HCT116 (cell line): ENCODE measurements at regions not wholly inside any gene's neighbourhood (a gene's known extent, or its start where the extent isn't known, plus 50 kb on each side); places are given as distances from the start of the nearest gene placed in this dataset.

ENCODE experiments used
- ATAC-seq: fragments of 200-7000 bp; cut with Tn5 transposase; 2 replicates; pipeline ENCODE4 v1.9.1; 2020; ENCODE audit warnings: mild to moderate bottlenecking, moderate library complexity
- BruUV-seq: library from RNA; stranded (reverse); fragments of 400-500 nt; replicated peaks from 2 replicates; lab custom pipeline; 2021; lab: Mats Ljungman, UMichigan
- CTCF ChIA-PET: fragments of 300-600 bp; sonication (Branson Sonifier 250); formaldehyde crosslinking; loops from one replicate; lab custom pipeline; 2021; ENCODE audit warnings: antibody characterized with exemption; lab: Charles Lee
- POLR2A ChIA-PET: fragments of 300-600, 350-600 bp; sonication (Branson Sonifier 250); formaldehyde crosslinking; loops from one replicate; lab custom pipeline; 2021; ENCODE audit warnings: antibody characterized with exemption; lab: Charles Lee
- RAD21 ChIA-PET, 2 experiments: fragments of 300-600 bp; sonication (Branson Sonifier 250); formaldehyde crosslinking; loops; one replicate each; lab custom pipeline; 2023; ENCODE audit warnings: low total read pairs in 2 of 2; ENCODE audit not compliant: uncharacterized antibody in 2 of 2, unreplicated experiment in 2 of 2, low non-redundant PET in 1 of 2; lab: Charles Lee
- DNase-seq: peaks from one replicate; pipeline ENCODE4 v3.0.0-alpha.2; 2010; ENCODE audit warnings: low read depth, low spot score
- H2AFZ ChIP-seq: fragments of 200-600 bp; shearing (Covaris generic), sonication (generic); 2 replicates; pipeline ENCODE4 v1.6.1; 2017; ENCODE audit warnings: low read depth, mixed run types, mixed read lengths, antibody characterized with exemption, low read length; ENCODE audit not compliant: poor library complexity, severe bottlenecking
- H3K27ac ChIP-seq: 2 replicates; pipeline ENCODE4 v1.5.1; 2012; ENCODE audit warnings: low read depth, low read length
- H3K27me3 ChIP-seq: fragments of 200-600 bp; sonication (generic); 2 replicates; pipeline ENCODE4 v1.6.1; 2016; ENCODE audit warnings: mixed run types, low read length, mixed read lengths; ENCODE audit not compliant: insufficient read depth
- H3K36me3 ChIP-seq, 2 experiments: fragments of 200-500 bp in 1 of 2; fragments of 200-600 bp in 1 of 2; sonication (Bioruptor generic) in 1 of 2; sonication (generic) in 1 of 2; 2 replicates each; pipeline versions ENCODE4 v1.5.1 to v1.6.1; 2014 to 2016; ENCODE audit warnings: low read length in 2 of 2, inconsistent platforms in 1 of 2, mixed read lengths in 1 of 2, mixed run types in 1 of 2; ENCODE audit not compliant: insufficient read depth in 2 of 2, control insufficient read depth in 1 of 2
- H3K4me1 ChIP-seq, 2 experiments: fragments of 200-600 bp in 1 of 2; sonication (generic) in 1 of 2; 2 replicates each; pipeline versions ENCODE4 v1.5.1 to v1.6.1; 2012 to 2017; ENCODE audit warnings: low read length in 2 of 2, inconsistent platforms in 1 of 2, mild to moderate bottlenecking in 1 of 2, mixed read lengths in 1 of 2, mixed run types in 1 of 2, moderate library complexity in 1 of 2; ENCODE audit not compliant: insufficient read depth in 2 of 2, control insufficient read depth in 1 of 2
- H3K4me2 ChIP-seq: fragments of 200-600 bp; sonication (generic); 2 replicates; pipeline ENCODE4 v1.6.1; 2017; ENCODE audit warnings: mixed run types, low read length, mixed read lengths
- H3K4me3 ChIP-seq, 2 experiments: fragments of 200-600 bp in 1 of 2; sonication (generic) in 1 of 2; replicated peaks in 1 of 2; 2 replicates each; pipeline ENCODE4 v1.5.1; 2011 to 2016; ENCODE audit warnings: low read length in 2 of 2, control low read depth in 1 of 2, low read depth in 1 of 2, mild to moderate bottlenecking in 1 of 2, mixed read lengths in 1 of 2, mixed run types in 1 of 2
- H3K79me2 ChIP-seq: fragments of 200-600 bp; sonication (generic); 2 replicates; pipeline ENCODE4 v1.6.1; 2017; ENCODE audit warnings: mild to moderate bottlenecking, mixed run types, low read length, moderate library complexity, mixed read lengths; ENCODE audit not compliant: insufficient read depth
- H3K9ac ChIP-seq: fragments of 200-600 bp; sonication (generic); 2 replicates; pipeline ENCODE4 v1.6.1; 2016; ENCODE audit warnings: low read length, mixed read lengths
- H3K9me2 ChIP-seq: fragments of 200-600 bp; sonication (generic), shearing (Covaris generic); 2 replicates; pipeline ENCODE4 v1.6.1; 2017; ENCODE audit warnings: mixed run types, mild to moderate bottlenecking, moderate library complexity; ENCODE audit not compliant: insufficient read depth
- H3K9me3 ChIP-seq, 2 experiments: fragments of 200-500 bp in 1 of 2; fragments of 200-600 bp in 1 of 2; sonication (Bioruptor generic) in 1 of 2; sonication (generic) in 1 of 2; 2 replicates each; pipeline ENCODE4 v1.6.1; 2014 to 2017; ENCODE audit warnings: low read length in 2 of 2, mixed read lengths in 2 of 2, inconsistent platforms in 1 of 2, low read depth in 1 of 2, mild to moderate bottlenecking in 1 of 2, mixed run types in 1 of 2, moderate library complexity in 1 of 2; ENCODE audit not compliant: control insufficient read depth in 1 of 2, insufficient read depth in 1 of 2
- H4K20me1 ChIP-seq: fragments of 200-600 bp; sonication (generic), shearing (Covaris generic); 2 replicates; pipeline ENCODE4 v1.6.1; 2017; ENCODE audit warnings: mixed run types, mild to moderate bottlenecking, moderate library complexity; ENCODE audit not compliant: insufficient read depth
- CEBPB ChIP-seq: IDR thresholded peaks from 2 replicates; pipeline ENCODE4 v1.6.1; 2012; ENCODE audit warnings: low read depth
- CTCF ChIP-seq, 3 experiments: fragments of 200-600 bp in 1 of 3; sonication (generic) in 1 of 3; IDR thresholded peaks in 2 of 3; conservative IDR thresholded peaks in 1 of 3; 2 replicates each; pipeline ENCODE4 v1.5.1; 2012 to 2017; ENCODE audit warnings: low read depth in 2 of 3, low read length in 2 of 3, antibody characterized with exemption in 1 of 3, borderline replicate concordance in 1 of 3, control low read depth in 1 of 3, mild to moderate bottlenecking in 1 of 3, mixed read lengths in 1 of 3, mixed run types in 1 of 3, moderate library complexity in 1 of 3; ENCODE audit not compliant: insufficient read depth in 1 of 3
- EGR1 ChIP-seq: IDR thresholded peaks from 2 replicates; pipeline ENCODE4 v1.6.1; 2012; ENCODE audit warnings: low read depth
- EZH2phosphoT487 ChIP-seq: fragments of 200-600 bp; IDR thresholded peaks from 2 replicates; pipeline ENCODE4 v1.6.1; 2018; ENCODE audit warnings: antibody characterized with exemption, borderline replicate concordance
- JUND ChIP-seq: IDR thresholded peaks from 2 replicates; pipeline ENCODE4 v1.6.1; 2012
- MAX ChIP-seq: IDR thresholded peaks from 2 replicates; pipeline ENCODE4 v1.6.1; 2012
- POLR2A ChIP-seq: IDR thresholded peaks from 2 replicates; pipeline ENCODE4 v1.7.0; 2011; ENCODE audit warnings: borderline replicate concordance; ENCODE audit not compliant: insufficient read depth, insufficient read length; ENCODE audit errors: extremely low read depth
- POLR2AphosphoS5 ChIP-seq: IDR thresholded peaks from 2 replicates; pipeline ENCODE4 v1.6.1; 2011; ENCODE audit warnings: mild to moderate bottlenecking, low read depth, low read length, moderate library complexity
- TCF7L2 ChIP-seq: IDR thresholded peaks from 2 replicates; pipeline ENCODE4 v1.7.0; 2011; ENCODE audit warnings: borderline replicate concordance, inconsistent platforms; ENCODE audit not compliant: insufficient read depth, insufficient read length; ENCODE audit errors: extremely low read depth
- ZBTB33 ChIP-seq: IDR thresholded peaks from 2 replicates; pipeline ENCODE4 v1.6.1; 2011; ENCODE audit warnings: mild to moderate bottlenecking, low read length, moderate library complexity; ENCODE audit not compliant: insufficient replicate concordance; ENCODE audit errors: extremely low read depth
- ZNF274 ChIP-seq: fragments of 200-500 bp; sonication (Bioruptor generic); IDR thresholded peaks from 2 replicates; pipeline ENCODE4 v1.6.1; 2014; ENCODE audit warnings: mild to moderate bottlenecking, low read depth, low read length, inconsistent platforms
- intact Hi-C: fragments of 100-400 bp; cut with micrococcal nuclease; formaldehyde crosslinking; loops from 2 replicates; pipeline ENCODE4 v1.10.0; 2022

- ChIA-PET RAD21 (no interaction called here), POLR2A (no interaction called here), CTCF (no interaction called here)
- H3K27me3 ChIP-seq = no peaks in the 10 kb centered on the region
- H2AFZ ChIP-seq = no peak overlapping the region
- H3K9me2 ChIP-seq = no peaks in the 10 kb centered on the region
- no peaks in the 10 kb centered on the region for H4K20me1 ChIP-seq
- H3K4me1 ChIP-seq = no peaks in the 10 kb centered on the region
- H3K27ac ChIP-seq = no peak overlapping the region
- intact Hi-C loops = no loop called here
- no peaks in the 10 kb centered on the region for H3K9me3 ChIP-seq
- BruUV-seq = no TSS peak
- H3K79me2 ChIP-seq = no peaks in the 10 kb centered on the region
- TF ChIP-seq MAX (no peak), TCF7L2 (no peak), POLR2AphosphoS5 (no peak), EZH2phosphoT487 (no peak), CEBPB (no peak), JUND (no peak), ZNF274 (no peak), CTCF (IDR thresholded peaks at IDR 0.05 in 2 of 3, conservative IDR thresholded peaks at IDR 0.05 in 1 of 3; ENCODE audit: borderline replicate concordance in 1 of 3, insufficient read depth in 1 of 3, low read depth in 2 of 3, low read length in 2 of 3) (no peak), POLR2A (no peak), EGR1 (no peak), ZBTB33 (no peak)
- no peak overlapping the region for H3K4me3 ChIP-seq
- H3K9ac ChIP-seq = no peak overlapping the region
- H3K36me3 ChIP-seq = no peaks in the 10 kb centered on the region
- DNase-seq = no peak
- no peak for ATAC-seq
- H3K4me2 ChIP-seq = no peak overlapping the region
Observed at GRCh38 chr5:57939335-57939734, 456.7 kb upstream of the ACTBL2 start.
